Cardiac muscle cell (in vitro differentiated cells and primary cell): ENCODE measurements at regions not wholly inside any gene's neighbourhood (a gene's known extent, or its start where the extent isn't known, plus 50 kb on each side); places are given as distances from the start of the nearest gene placed in this dataset.
A peak's percentile ranks its signal among the peaks of the same experiment; 100 is the strongest.
"Not testable (repeated sequence)": the region's sequence is repeated elsewhere in the genome, so short reads cannot be mapped to it uniquely, and the experiment has no call there.

ENCODE experiments used
- DNase-seq, 2 donors: peaks; one replicate each; pipeline versions ENCODE4 v3.0.0 to v3.0.0-alpha.2; 2010 to 2017; ENCODE audit warnings: low read depth in 1 of 2, low spot score in 1 of 2
- H3K27ac ChIP-seq: fragments of 200-600 bp; sonication (generic); 2 replicates; pipeline ENCODE4 v1.5.1; 2016
- H3K27me3 ChIP-seq: fragments of 200-600 bp; sonication (generic); 2 replicates; pipeline ENCODE4 v1.6.0; 2016; ENCODE audit warnings: control low read depth
- H3K36me3 ChIP-seq: fragments of 200-600 bp; sonication (generic); 2 replicates; pipeline ENCODE4 v1.5.1; 2016; ENCODE audit warnings: control low read depth
- H3K4me1 ChIP-seq: fragments of 200-600 bp; sonication (generic); 2 replicates; pipeline ENCODE4 v1.8.1; 2017; ENCODE audit warnings: low read depth, mild to moderate bottlenecking, mixed run types
- H3K4me3 ChIP-seq: fragments of 200-600 bp; sonication (generic); 2 replicates; pipeline ENCODE4 v1.5.1; 2016; ENCODE audit warnings: mild to moderate bottlenecking
- H3K9me3 ChIP-seq: fragments of 200-600 bp; sonication (generic); 2 replicates; pipeline ENCODE4 v1.5.1; 2017; ENCODE audit warnings: low read depth, mild to moderate bottlenecking, control low read depth
- CTCF ChIP-seq: IDR thresholded peaks from 2 replicates; pipeline ENCODE4 v1.5.1; 2012; ENCODE audit warnings: low read depth, mild to moderate bottlenecking, low read length

GRCh38 chr2:131646669-131647297, 119.1 kb downstream of the CCDC74A start:
- peaks cover 4% of the 10 kb centered on the region for H3K4me1 ChIP-seq
- no peak overlapping the region for H3K27ac ChIP-seq
- peak in 1 of 2 donors; percentile 33 for DNase-seq
- no peak for TF ChIP-seq CTCF
- H3K4me3 ChIP-seq = no peak overlapping the region
- no peaks in the 10 kb centered on the region for H3K36me3 ChIP-seq
- no peaks in the 10 kb centered on the region for H3K9me3 ChIP-seq
- H3K27me3 ChIP-seq = no peaks in the 10 kb centered on the region

- not testable (repeated sequence) for H3K4me3 ChIP-seq, H3K4me1 ChIP-seq, H3K9me3 ChIP-seq, H3K27me3 ChIP-seq, DNase-seq, H3K27ac ChIP-seq, H3K36me3 ChIP-seq
Measured at GRCh38 chr2:131648565-131648964, 120.9 kb downstream of the CCDC74A start.

- not testable (repeated sequence) for DNase-seq, H3K36me3 ChIP-seq
Measured at GRCh38 chr2:131652246-131652645, 124.6 kb downstream of the CCDC74A start.

GRCh38 chr2:131654107-131654506, 126.4 kb downstream of the CCDC74A start:
- H3K27me3 ChIP-seq = not testable (repeated sequence)

More at GRCh38 chr2:131652246-131652645, 124.6 kb downstream of the CCDC74A start:
- H3K27me3 ChIP-seq, H3K4me1 ChIP-seq, H3K4me3 ChIP-seq, H3K27ac ChIP-seq, H3K9me3 ChIP-seq: not testable (repeated sequence)

GRCh38 chr2:131656816-131657633, 129.3 kb downstream of the CCDC74A start:
- H3K27me3 ChIP-seq = no peaks in the 10 kb centered on the region
- no peak for TF ChIP-seq CTCF
- H3K4me1 ChIP-seq = no peaks in the 10 kb centered on the region
- H3K9me3 ChIP-seq = no peaks in the 10 kb centered on the region
- H3K36me3 ChIP-seq = no peaks in the 10 kb centered on the region
- H3K27ac ChIP-seq = no peak overlapping the region
- no peak for DNase-seq
- no peak overlapping the region for H3K4me3 ChIP-seq

More at GRCh38 chr2:131654107-131654506, 126.4 kb downstream of the CCDC74A start:
- not testable (repeated sequence) for H3K4me3 ChIP-seq, H3K9me3 ChIP-seq, H3K4me1 ChIP-seq, H3K27ac ChIP-seq, DNase-seq, H3K36me3 ChIP-seq

GRCh38 chr2:131657895-131658768, 130.4 kb downstream of the CCDC74A start:
- H3K4me3 ChIP-seq = no peak overlapping the region
- H3K36me3 ChIP-seq = no peaks in the 10 kb centered on the region
- no peak for TF ChIP-seq CTCF
- no peaks in the 10 kb centered on the region for H3K9me3 ChIP-seq
- no peak for DNase-seq
- H3K27ac ChIP-seq = no peak overlapping the region
- H3K4me1 ChIP-seq = no peaks in the 10 kb centered on the region
- no peaks in the 10 kb centered on the region for H3K27me3 ChIP-seq

GRCh38 chr2:131658769-131659131, 131.1 kb downstream of the CCDC74A start:
- DNase-seq = no peak
- no peak for TF ChIP-seq CTCF
- Histone ChIP-seq H3K27ac (no peak overlapping the region), H3K36me3 (no peaks in the 10 kb centered on the region), H3K27me3 (no peaks in the 10 kb centered on the region), H3K4me1 (no peaks in the 10 kb centered on the region), H3K4me3 (no peak overlapping the region), H3K9me3 (no peaks in the 10 kb centered on the region)
